ENCODE measurements at regions not wholly inside any gene's neighbourhood (a gene's known extent, or its start where the extent isn't known, plus 50 kb on each side); places are given as distances from the start of the nearest gene placed in this dataset.

DNA sequence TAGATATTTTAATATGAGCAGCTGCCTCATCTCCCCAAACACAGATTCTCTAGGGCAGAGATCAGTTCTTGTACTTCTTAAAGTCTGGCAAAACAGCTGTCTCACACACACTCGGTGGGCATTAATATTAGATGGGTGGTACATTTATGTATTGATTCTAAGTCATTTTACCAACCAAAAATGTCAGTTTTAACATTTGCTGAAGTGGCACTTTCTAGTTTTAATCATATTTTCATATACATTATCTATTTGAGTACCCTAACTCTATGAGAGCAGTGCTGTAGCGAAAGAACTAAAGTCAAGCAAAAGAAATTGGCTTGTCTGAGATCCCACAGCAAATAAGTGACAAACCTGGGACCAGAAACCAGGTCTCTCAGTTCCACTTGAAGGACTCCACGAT lies 134.5 kb upstream of the SPRY1 start:
- TF ChIP-seq, protein P1, sequence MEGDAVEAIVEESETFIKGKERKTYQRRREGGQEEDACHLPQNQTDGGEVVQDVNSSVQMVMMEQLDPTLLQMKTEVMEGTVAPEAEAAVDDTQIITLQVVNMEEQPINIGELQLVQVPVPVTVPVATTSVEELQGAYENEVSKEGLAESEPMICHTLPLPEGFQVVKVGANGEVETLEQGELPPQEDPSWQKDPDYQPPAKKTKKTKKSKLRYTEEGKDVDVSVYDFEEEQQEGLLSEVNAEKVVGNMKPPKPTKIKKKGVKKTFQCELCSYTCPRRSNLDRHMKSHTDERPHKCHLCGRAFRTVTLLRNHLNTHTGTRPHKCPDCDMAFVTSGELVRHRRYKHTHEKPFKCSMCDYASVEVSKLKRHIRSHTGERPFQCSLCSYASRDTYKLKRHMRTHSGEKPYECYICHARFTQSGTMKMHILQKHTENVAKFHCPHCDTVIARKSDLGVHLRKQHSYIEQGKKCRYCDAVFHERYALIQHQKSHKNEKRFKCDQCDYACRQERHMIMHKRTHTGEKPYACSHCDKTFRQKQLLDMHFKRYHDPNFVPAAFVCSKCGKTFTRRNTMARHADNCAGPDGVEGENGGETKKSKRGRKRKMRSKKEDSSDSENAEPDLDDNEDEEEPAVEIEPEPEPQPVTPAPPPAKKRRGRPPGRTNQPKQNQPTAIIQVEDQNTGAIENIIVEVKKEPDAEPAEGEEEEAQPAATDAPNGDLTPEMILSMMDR (IDR thresholded peaks at IDR 0.05): no peak
- TF ChIP-seq POLR2A (IDR thresholded peaks at IDR 0.05): no peak

All from testis (tissue), 2 donors.